T-helper 9 cell (primary cell): ENCODE measurements at regions not wholly inside any gene's neighbourhood (a gene's known extent, or its start where the extent isn't known, plus 50 kb on each side); places are given as distances from the start of the nearest gene placed in this dataset.

ENCODE experiments used
- DNase-seq: peaks from one replicate; pipeline ENCODE4 v3.0.0-alpha.2; 2020

GRCh38 chr13:103788061-103788652 lies 721.9 kb upstream of the SLC10A2 start:
- DNase-seq = no peak

- no peak for DNase-seq
Measured at GRCh38 chr13:103772576-103772975, 706.4 kb upstream of the SLC10A2 start.

- DNase-seq = no peak
Measured at GRCh38 chr13:103762523-103762922, 696.3 kb upstream of the SLC10A2 start.

- DNase-seq = no peak
Measured at GRCh38 chr13:103759361-103759760, 693.1 kb upstream of the SLC10A2 start.

- no peak for DNase-seq
Measured at GRCh38 chr13:103758222-103758621, 692.0 kb upstream of the SLC10A2 start.

- DNase-seq = no peak
Measured at GRCh38 chr13:103757361-103757760, 691.1 kb upstream of the SLC10A2 start.

- DNase-seq = no peak
Measured at GRCh38 chr13:103754783-103755182, 688.6 kb upstream of the SLC10A2 start.

- no peak for DNase-seq
Measured at GRCh38 chr13:103734837-103735236, 668.6 kb upstream of the SLC10A2 start.

- no peak for DNase-seq
Measured at GRCh38 chr13:103731959-103732358, 665.7 kb upstream of the SLC10A2 start.

GRCh38 chr13:103730407-103730806 lies 664.2 kb upstream of the SLC10A2 start:
- no peak for DNase-seq

GRCh38 chr13:103726808-103727207 lies 660.6 kb upstream of the SLC10A2 start:
- DNase-seq = no peak

- no peak for DNase-seq
Measured at GRCh38 chr13:103716718-103717117, 650.5 kb upstream of the SLC10A2 start.

- DNase-seq = no peak
Measured at GRCh38 chr13:103715335-103715734, 649.1 kb upstream of the SLC10A2 start.

GRCh38 chr13:103703246-103703645 lies 637.0 kb upstream of the SLC10A2 start:
- DNase-seq = no peak

GRCh38 chr13:103698000-103698399 lies 631.8 kb upstream of the SLC10A2 start:
- DNase-seq = no peak

- no peak for DNase-seq
Measured at GRCh38 chr13:103695320-103695719, 629.1 kb upstream of the SLC10A2 start.

- DNase-seq = no peak
Measured at GRCh38 chr13:103694471-103694870, 628.3 kb upstream of the SLC10A2 start.

GRCh38 chr13:103694033-103694432 lies 627.8 kb upstream of the SLC10A2 start:
- no peak for DNase-seq

- DNase-seq = no peak
Measured at GRCh38 chr13:103692442-103692841, 626.2 kb upstream of the SLC10A2 start.

- DNase-seq = no peak
Measured at GRCh38 chr13:103676329-103676728, 610.1 kb upstream of the SLC10A2 start.

GRCh38 chr13:103671547-103671946 lies 605.3 kb upstream of the SLC10A2 start:
- DNase-seq = no peak

- no peak for DNase-seq
Measured at GRCh38 chr13:103663996-103664395, 597.8 kb upstream of the SLC10A2 start.

- no peak for DNase-seq
Measured at GRCh38 chr13:103656311-103656710, 590.1 kb upstream of the SLC10A2 start.

GRCh38 chr13:103640606-103641005 lies 574.4 kb upstream of the SLC10A2 start:
- DNase-seq = no peak

- no peak for DNase-seq
Measured at GRCh38 chr13:103639326-103639725, 573.1 kb upstream of the SLC10A2 start.
